GM13977 (cell line): ENCODE measurements at regions not wholly inside any gene's neighbourhood (a gene's known extent, or its start where the extent isn't known, plus 50 kb on each side); places are given as distances from the start of the nearest gene placed in this dataset.

Experiments
- DNase-seq: peaks from one replicate; pipeline ENCODE4 v3.0.0; 2012; ENCODE audit warnings: low spot score
- in situ Hi-C: fragments of 300-500 bp; cut with MboI; formaldehyde crosslinking; loops from one replicate; pipeline ENCODE4 v1.12.0; 2022; ENCODE audit warnings: low sequenced_read_pairs, low pct_unique_long_range_greater_than_20kb, mixed read lengths, inconsistent platforms; ENCODE audit not compliant: unreplicated experiment
- TF ChIP-seq, protein P1 (sequence below): IDR thresholded peaks from 2 replicates; pipeline ENCODE4 v1.5.1; 2012; ENCODE audit warnings: mild to moderate bottlenecking, control low read depth; ENCODE audit not compliant: insufficient read depth; ENCODE audit errors: extremely low read depth, missing control alignments

DNA sequence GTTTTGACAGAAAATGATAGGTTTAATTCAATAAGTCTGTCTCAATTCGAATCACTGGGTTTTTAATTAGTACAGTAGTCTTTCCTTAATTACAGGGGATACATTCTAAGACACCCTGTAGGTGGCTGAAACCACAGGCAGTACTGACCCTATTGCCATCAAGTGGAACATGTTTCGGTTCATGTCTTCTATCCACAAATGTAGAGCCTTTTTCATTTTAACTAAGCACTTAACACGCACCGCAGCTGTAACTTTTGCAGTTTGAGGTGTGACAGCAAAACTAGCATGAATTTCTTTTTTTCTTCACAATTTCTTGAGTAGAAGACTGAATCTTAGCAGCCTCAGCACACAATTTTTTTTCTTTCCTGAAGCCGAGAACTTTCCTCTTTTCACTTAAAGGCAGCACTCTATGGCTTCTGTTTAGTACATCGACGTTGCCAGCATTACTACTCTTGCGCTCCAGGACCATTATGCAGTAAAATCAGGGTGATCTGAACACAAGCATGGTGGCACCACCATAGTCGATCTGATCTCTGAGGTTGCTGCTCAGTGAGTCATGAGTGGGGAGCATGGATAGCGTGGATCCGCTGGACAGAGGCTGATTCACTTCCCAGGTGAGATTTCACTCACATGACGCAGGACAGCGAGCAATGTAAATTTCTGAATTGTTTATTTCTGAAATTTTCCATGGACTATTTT, 805.1 kb downstream of the RNF144A start:
- in situ Hi-C loops = no loop called here
- DNase-seq = peak; percentile 12
- TF ChIP-seq, protein P1, sequence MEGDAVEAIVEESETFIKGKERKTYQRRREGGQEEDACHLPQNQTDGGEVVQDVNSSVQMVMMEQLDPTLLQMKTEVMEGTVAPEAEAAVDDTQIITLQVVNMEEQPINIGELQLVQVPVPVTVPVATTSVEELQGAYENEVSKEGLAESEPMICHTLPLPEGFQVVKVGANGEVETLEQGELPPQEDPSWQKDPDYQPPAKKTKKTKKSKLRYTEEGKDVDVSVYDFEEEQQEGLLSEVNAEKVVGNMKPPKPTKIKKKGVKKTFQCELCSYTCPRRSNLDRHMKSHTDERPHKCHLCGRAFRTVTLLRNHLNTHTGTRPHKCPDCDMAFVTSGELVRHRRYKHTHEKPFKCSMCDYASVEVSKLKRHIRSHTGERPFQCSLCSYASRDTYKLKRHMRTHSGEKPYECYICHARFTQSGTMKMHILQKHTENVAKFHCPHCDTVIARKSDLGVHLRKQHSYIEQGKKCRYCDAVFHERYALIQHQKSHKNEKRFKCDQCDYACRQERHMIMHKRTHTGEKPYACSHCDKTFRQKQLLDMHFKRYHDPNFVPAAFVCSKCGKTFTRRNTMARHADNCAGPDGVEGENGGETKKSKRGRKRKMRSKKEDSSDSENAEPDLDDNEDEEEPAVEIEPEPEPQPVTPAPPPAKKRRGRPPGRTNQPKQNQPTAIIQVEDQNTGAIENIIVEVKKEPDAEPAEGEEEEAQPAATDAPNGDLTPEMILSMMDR = no peak

DNA sequence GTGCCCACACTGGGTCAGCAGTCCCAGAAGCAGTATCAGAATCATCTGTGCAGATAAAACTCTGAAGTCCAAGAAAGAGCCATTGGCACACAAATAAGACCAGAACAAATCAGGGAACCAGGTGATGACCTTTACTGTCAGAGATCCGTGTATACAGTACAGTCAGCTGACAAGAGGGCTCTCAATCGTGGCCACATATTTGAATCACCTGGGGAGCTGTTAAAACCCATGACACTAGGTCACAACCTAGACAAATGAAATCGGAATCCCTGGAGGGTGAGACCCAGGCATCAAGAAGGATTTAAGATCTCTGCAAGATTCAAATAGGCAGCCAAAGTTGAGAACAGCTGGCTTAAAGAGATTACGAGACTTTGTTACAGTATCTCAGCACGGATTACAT, 807.1 kb downstream of the RNF144A start:
- DNase-seq = no peak
- TF ChIP-seq, protein P1 = no peak
- in situ Hi-C loops = no loop called here

DNA sequence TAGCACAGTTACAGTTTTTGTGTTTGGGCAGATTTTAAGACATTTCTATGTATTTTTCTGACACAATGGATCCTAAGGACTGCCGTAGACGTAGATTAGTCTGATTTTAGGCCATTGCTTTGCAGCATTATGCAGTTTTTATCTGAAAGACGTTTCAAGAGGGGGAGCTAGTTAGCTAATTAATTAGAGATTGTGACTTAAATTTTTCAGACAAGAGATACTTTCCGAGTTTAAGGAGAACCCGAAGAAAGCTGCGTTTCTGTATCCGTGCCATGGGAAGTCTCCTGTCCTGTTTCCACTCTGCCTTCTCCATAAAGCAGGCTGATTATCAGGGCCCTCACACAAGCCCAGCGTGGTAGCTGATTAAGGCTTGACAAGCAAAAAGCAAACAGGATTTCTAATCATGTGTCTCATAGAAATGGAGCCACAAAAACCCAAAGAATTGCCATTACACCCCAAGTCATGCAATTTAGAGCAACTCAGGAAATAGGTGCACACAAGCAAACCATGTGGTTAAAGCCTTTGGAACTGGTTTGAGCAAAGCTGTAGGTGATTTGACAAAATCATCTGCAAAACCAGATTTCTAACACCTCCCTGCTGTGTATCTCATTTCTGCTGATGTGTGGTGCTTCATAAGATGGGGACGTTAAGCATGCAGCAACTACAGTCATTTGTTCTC, 808.1 kb downstream of the RNF144A start:
- TF ChIP-seq, protein P1 = peak; percentile 13
- peak; percentile 6 for DNase-seq
- in situ Hi-C loops = no loop called here

DNA sequence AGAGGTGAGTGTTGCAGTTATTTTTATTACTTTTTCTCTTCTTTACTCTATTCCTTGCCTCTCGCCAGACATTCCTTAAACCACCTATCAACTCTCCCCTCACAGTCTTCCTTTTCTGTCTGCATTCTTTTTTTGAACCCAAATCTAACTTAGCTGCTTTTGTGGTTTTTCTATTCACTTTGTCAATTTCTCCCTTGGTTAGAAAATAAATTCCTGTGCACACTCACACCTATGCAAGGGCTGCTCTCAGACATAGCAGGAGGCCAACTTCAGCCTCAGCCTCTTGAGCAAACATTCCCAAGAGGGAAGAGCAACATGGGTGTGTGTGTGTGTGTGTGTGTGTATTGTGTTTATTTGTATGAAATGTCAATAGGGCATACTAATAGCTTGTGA, 808.6 kb downstream of the RNF144A start:
- in situ Hi-C loops = no loop called here
- TF ChIP-seq, protein P1 = no peak
- no peak for DNase-seq

DNA sequence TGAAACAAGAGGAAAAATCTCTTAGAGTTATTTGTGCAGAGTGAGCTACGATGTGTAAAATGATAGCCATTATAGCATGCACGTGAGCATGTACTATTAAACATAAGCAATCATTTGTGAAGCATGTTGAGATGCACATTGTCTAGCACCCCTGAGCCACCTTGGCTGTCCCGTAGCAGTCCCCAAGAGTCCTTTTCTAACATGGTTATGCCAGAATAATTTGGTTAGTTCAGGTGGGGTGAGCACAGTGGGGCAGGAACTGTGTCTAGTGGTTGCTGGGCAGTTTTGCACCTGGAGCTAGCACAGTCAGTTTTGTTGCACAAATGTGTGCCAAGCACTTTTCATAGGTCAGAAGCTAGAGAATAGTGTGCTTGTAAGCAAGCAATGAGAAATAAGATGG, 809.8 kb downstream of the RNF144A start:
- in situ Hi-C loops = no loop called here

DNA sequence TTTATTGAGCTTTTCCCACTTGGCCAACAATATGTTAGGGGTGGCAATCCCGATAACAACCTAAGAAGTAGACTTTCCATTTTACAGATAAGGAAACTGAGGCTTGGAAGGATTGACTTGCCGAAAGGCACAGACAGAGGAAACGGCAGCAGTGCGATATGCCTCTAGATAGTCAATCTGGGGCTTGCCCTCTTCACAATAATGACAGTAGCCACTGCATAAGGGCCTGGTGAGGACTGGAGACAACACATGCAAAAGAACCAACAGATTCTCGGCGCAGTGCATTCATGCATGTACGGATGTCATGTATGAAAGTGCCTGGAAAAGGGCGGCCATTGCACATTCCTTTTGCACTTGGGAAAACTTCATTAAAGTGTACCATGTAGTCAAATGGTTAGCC, 811.2 kb downstream of the RNF144A start:
- in situ Hi-C loops = no loop called here
- no peak for DNase-seq
- TF ChIP-seq, protein P1 = no peak

More for the DNA sequence above, 809.8 kb downstream of the RNF144A start:
- TF ChIP-seq, protein P1 = no peak
- DNase-seq = no peak
